ENCODE measurements at regions not wholly inside any gene's neighbourhood (a gene's known extent, or its start where the extent isn't known, plus 50 kb on each side); places are given as distances from the start of the nearest gene placed in this dataset.

GRCh38 chr1:118828038-118828437 lies 160.1 kb downstream of the TBX15 start:
- Histone ChIP-seq H3K27ac (ENCODE audit: control insufficient read depth, insufficient read depth, low read length) (no peak overlapping the region), H3K9me1 (ENCODE audit: control insufficient read depth, extremely low read depth, insufficient read depth, low read length) (no peaks in the 10 kb centered on the region), H2AFZ (ENCODE audit: control insufficient read depth, low read length) (no peak overlapping the region), H4K20me1 (ENCODE audit: control insufficient read depth, extremely low read depth, insufficient read depth, low read length) (no peaks in the 10 kb centered on the region), H3K9me3 (ENCODE audit: control insufficient read depth, low read depth, low read length) (no peaks in the 10 kb centered on the region), H3K36me3 (ENCODE audit: control insufficient read depth in 2 of 2, extremely low read depth in 1 of 2, insufficient read depth in 2 of 2, low read length in 2 of 2) (no peaks in the 10 kb centered on the region), H3K4me3 (ENCODE audit: control insufficient read depth in 2 of 3, extremely low read depth in 1 of 3, insufficient read depth in 2 of 3, low read depth in 1 of 3, low read length in 3 of 3) (no peak overlapping the region), H3K4me1 (ENCODE audit: control insufficient read depth, extremely low read depth, insufficient read depth, low read length) (no peaks in the 10 kb centered on the region), H3K9ac (ENCODE audit: control insufficient read depth, extremely low read depth, insufficient read depth, low read length) (no peak overlapping the region), H3K27me3 (ENCODE audit: control insufficient read depth, extremely low read depth, insufficient read depth, low read length) (no peaks in the 10 kb centered on the region), H3K4me2 (ENCODE audit: control insufficient read depth, extremely low read depth, insufficient read depth, low read depth, low read length) (no peak overlapping the region), H3K79me2 (ENCODE audit: control insufficient read depth, insufficient read depth, low read length) (no peaks in the 10 kb centered on the region)
- DNase-seq (ENCODE audit: low read depth, low spot score) = no peak
- no peak for FAIRE-seq
- TF ChIP-seq, protein P1, sequence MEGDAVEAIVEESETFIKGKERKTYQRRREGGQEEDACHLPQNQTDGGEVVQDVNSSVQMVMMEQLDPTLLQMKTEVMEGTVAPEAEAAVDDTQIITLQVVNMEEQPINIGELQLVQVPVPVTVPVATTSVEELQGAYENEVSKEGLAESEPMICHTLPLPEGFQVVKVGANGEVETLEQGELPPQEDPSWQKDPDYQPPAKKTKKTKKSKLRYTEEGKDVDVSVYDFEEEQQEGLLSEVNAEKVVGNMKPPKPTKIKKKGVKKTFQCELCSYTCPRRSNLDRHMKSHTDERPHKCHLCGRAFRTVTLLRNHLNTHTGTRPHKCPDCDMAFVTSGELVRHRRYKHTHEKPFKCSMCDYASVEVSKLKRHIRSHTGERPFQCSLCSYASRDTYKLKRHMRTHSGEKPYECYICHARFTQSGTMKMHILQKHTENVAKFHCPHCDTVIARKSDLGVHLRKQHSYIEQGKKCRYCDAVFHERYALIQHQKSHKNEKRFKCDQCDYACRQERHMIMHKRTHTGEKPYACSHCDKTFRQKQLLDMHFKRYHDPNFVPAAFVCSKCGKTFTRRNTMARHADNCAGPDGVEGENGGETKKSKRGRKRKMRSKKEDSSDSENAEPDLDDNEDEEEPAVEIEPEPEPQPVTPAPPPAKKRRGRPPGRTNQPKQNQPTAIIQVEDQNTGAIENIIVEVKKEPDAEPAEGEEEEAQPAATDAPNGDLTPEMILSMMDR (optimal IDR thresholded peaks at IDR 0.05 in 1 of 3, IDR thresholded peaks at IDR 0.05 in 1 of 3, conservative IDR thresholded peaks at IDR 0.05 in 1 of 3; ENCODE audit: extremely low read depth in 1 of 3, insufficient read depth in 2 of 3, low read length in 3 of 3) = no peak
- TF ChIP-seq EZH2 (IDR thresholded peaks at IDR 0.05; ENCODE audit: low read length) = no peak
- dilution Hi-C loops (cut with MboI; ENCODE audit: extremely low pct_ligation_motif_present, low sequenced_read_pairs) = no loop called here

- no peak overlapping the region for H3K9ac ChIP-seq (ENCODE audit: control insufficient read depth, extremely low read depth, insufficient read depth, low read length)
- H2AFZ ChIP-seq (ENCODE audit: control insufficient read depth, low read length) = no peak overlapping the region
- no peaks in the 10 kb centered on the region for H3K79me2 ChIP-seq (ENCODE audit: control insufficient read depth, insufficient read depth, low read length)
- H4K20me1 ChIP-seq (ENCODE audit: control insufficient read depth, extremely low read depth, insufficient read depth, low read length) = no peaks in the 10 kb centered on the region
- no peaks in the 10 kb centered on the region for H3K27me3 ChIP-seq (ENCODE audit: control insufficient read depth, extremely low read depth, insufficient read depth, low read length)
- no peaks in the 10 kb centered on the region for H3K9me3 ChIP-seq (ENCODE audit: control insufficient read depth, low read depth, low read length)
- H3K36me3 ChIP-seq (ENCODE audit: control insufficient read depth in 2 of 2, extremely low read depth in 1 of 2, insufficient read depth in 2 of 2, low read length in 2 of 2) = no peaks in the 10 kb centered on the region
- no peak for FAIRE-seq
- dilution Hi-C loops (cut with MboI; ENCODE audit: extremely low pct_ligation_motif_present, low sequenced_read_pairs) = no loop called here
- DNase-seq (ENCODE audit: low read depth, low spot score) = no peak
- no peak overlapping the region for H3K4me3 ChIP-seq (ENCODE audit: control insufficient read depth in 2 of 3, extremely low read depth in 1 of 3, insufficient read depth in 2 of 3, low read depth in 1 of 3, low read length in 3 of 3)
- H3K4me2 ChIP-seq (ENCODE audit: control insufficient read depth, extremely low read depth, insufficient read depth, low read depth, low read length) = no peak overlapping the region
- H3K4me1 ChIP-seq (ENCODE audit: control insufficient read depth, extremely low read depth, insufficient read depth, low read length) = no peaks in the 10 kb centered on the region
- no peak overlapping the region for H3K27ac ChIP-seq (ENCODE audit: control insufficient read depth, insufficient read depth, low read length)
- TF ChIP-seq EZH2 (IDR thresholded peaks at IDR 0.05; ENCODE audit: low read length) = no peak
- TF ChIP-seq, protein P1 (optimal IDR thresholded peaks at IDR 0.05 in 1 of 3, IDR thresholded peaks at IDR 0.05 in 1 of 3, conservative IDR thresholded peaks at IDR 0.05 in 1 of 3; ENCODE audit: extremely low read depth in 1 of 3, insufficient read depth in 2 of 3, low read length in 3 of 3) = no peak
- no peaks in the 10 kb centered on the region for H3K9me1 ChIP-seq (ENCODE audit: control insufficient read depth, extremely low read depth, insufficient read depth, low read length)
Observed at GRCh38 chr1:118827636-118828035, 160.5 kb downstream of the TBX15 start.
